ENCODE measurements at regions not wholly inside any gene's neighbourhood (a gene's known extent, or its start where the extent isn't known, plus 50 kb on each side); places are given as distances from the start of the nearest gene placed in this dataset.

- H3K27me3 Mint-ChIP-seq (ENCODE audit: insufficient read depth, low read depth): peaks cover 8% of the 10 kb centered on the region
- Histone ChIP-seq H3F3A (ENCODE audit: low read depth) (no peaks in the 10 kb centered on the region), H2AFZ (replicated peaks) (no peak overlapping the region), H3K4me1 (no peaks in the 10 kb centered on the region), H3K27ac (no peak overlapping the region), H3K27me3 (no peaks in the 10 kb centered on the region), H3K4me3 (no peak overlapping the region), H3K4me2 (no peak overlapping the region), H3K9me3 (ENCODE audit: low read depth) (no peaks in the 10 kb centered on the region), H4K20me1 (ENCODE audit: low read depth) (no peaks in the 10 kb centered on the region), H3K79me2 (ENCODE audit: low read depth) (no peaks in the 10 kb centered on the region), H3K9ac (no peak overlapping the region), H3K36me3 (no peaks in the 10 kb centered on the region)
- no peak overlapping the region for H3K27ac Mint-ChIP-seq
- no peaks in the 10 kb centered on the region for H3K36me3 Mint-ChIP-seq
- no peaks in the 10 kb centered on the region for H3K9me3 Mint-ChIP-seq
- DNase-seq (ENCODE audit: low spot score): no peak
- H3K4me3 Mint-ChIP-seq: no peak overlapping the region
- H3K4me1 Mint-ChIP-seq: peaks cover 13% of the 10 kb centered on the region
- no peak for TF ChIP-seq EZH2 (IDR thresholded peaks at IDR 0.05)
- no peak for TF ChIP-seq CTCF (IDR thresholded peaks at IDR 0.05)
- TF ChIP-seq EZH2phosphoT487 (IDR thresholded peaks at IDR 0.05): no peak
Observed at GRCh38 chr3:72109327-72110259, 324.6 kb upstream of the PROK2 start.

GRCh38 chr3:72105306-72105705 lies 320.4 kb upstream of the PROK2 start:
- H3K27me3 ChIP-seq: peaks cover 13% of the 10 kb centered on the region
- no peak for DNase-seq (ENCODE audit: low spot score)
- no peaks in the 10 kb centered on the region for H3K36me3 Mint-ChIP-seq
- H3K36me3 ChIP-seq: no peaks in the 10 kb centered on the region
- H3F3A ChIP-seq (ENCODE audit: low read depth): peaks cover 6% of the 10 kb centered on the region
- no peak overlapping the region for H3K27ac ChIP-seq
- H2AFZ ChIP-seq (replicated peaks): no peak overlapping the region
- no peak overlapping the region for H3K4me3 Mint-ChIP-seq
- H3K79me2 ChIP-seq (ENCODE audit: low read depth): no peaks in the 10 kb centered on the region
- no peaks in the 10 kb centered on the region for H3K4me1 ChIP-seq
- no peak for TF ChIP-seq EZH2 (IDR thresholded peaks at IDR 0.05)
- TF ChIP-seq CTCF (IDR thresholded peaks at IDR 0.05): no peak
- H3K9ac ChIP-seq: no peak overlapping the region
- H4K20me1 ChIP-seq (ENCODE audit: low read depth): no peaks in the 10 kb centered on the region
- H3K27me3 Mint-ChIP-seq (ENCODE audit: insufficient read depth, low read depth): peaks cover 18% of the 10 kb centered on the region
- no peak overlapping the region for H3K4me3 ChIP-seq
- H3K9me3 Mint-ChIP-seq: no peaks in the 10 kb centered on the region
- H3K27ac Mint-ChIP-seq: no peak overlapping the region
- no peak overlapping the region for H3K4me2 ChIP-seq
- H3K4me1 Mint-ChIP-seq: peaks cover 18% of the 10 kb centered on the region
- H3K9me3 ChIP-seq (ENCODE audit: low read depth): no peaks in the 10 kb centered on the region

- H3K27me3 Mint-ChIP-seq (ENCODE audit: insufficient read depth, low read depth): peaks cover 27% of the 10 kb centered on the region
- no peak overlapping the region for H2AFZ ChIP-seq (replicated peaks)
- H3K4me3 Mint-ChIP-seq: no peak overlapping the region
- H3K79me2 ChIP-seq (ENCODE audit: low read depth): no peaks in the 10 kb centered on the region
- H3K9me3 ChIP-seq (ENCODE audit: low read depth): no peaks in the 10 kb centered on the region
- peaks cover 29% of the 10 kb centered on the region for H3K4me1 Mint-ChIP-seq
- no peaks in the 10 kb centered on the region for H3K9me3 Mint-ChIP-seq
- no peaks in the 10 kb centered on the region for H3K36me3 Mint-ChIP-seq
- H3K4me1 ChIP-seq: peaks cover 4% of the 10 kb centered on the region
- no peak overlapping the region for H3K4me2 ChIP-seq
- H3K27me3 ChIP-seq: peaks cover 23% of the 10 kb centered on the region
- H3K27ac Mint-ChIP-seq: no peak overlapping the region
- H3F3A ChIP-seq (ENCODE audit: low read depth): peaks cover 13% of the 10 kb centered on the region
- no peaks in the 10 kb centered on the region for H4K20me1 ChIP-seq (ENCODE audit: low read depth)
- TF ChIP-seq EZH2 (IDR thresholded peaks at IDR 0.05): no peak
- TF ChIP-seq CTCF (IDR thresholded peaks at IDR 0.05): no peak
- no peak for TF ChIP-seq EZH2phosphoT487 (IDR thresholded peaks at IDR 0.05)
- H3K27ac ChIP-seq: no peak overlapping the region
- no peak for DNase-seq (ENCODE audit: low spot score)
- H3K36me3 ChIP-seq: no peaks in the 10 kb centered on the region
- H3K9ac ChIP-seq: no peak overlapping the region
- no peak overlapping the region for H3K4me3 ChIP-seq
Observed at GRCh38 chr3:72102112-72102616, 317.2 kb upstream of the PROK2 start.
